ENCODE measurements at regions not wholly inside any gene's neighbourhood (a gene's known extent, or its start where the extent isn't known, plus 50 kb on each side); places are given as distances from the start of the nearest gene placed in this dataset.
"Not testable (repeated sequence)": the region's sequence is repeated elsewhere in the genome, so short reads cannot be mapped to it uniquely, and the experiment has no call there.

DNA sequence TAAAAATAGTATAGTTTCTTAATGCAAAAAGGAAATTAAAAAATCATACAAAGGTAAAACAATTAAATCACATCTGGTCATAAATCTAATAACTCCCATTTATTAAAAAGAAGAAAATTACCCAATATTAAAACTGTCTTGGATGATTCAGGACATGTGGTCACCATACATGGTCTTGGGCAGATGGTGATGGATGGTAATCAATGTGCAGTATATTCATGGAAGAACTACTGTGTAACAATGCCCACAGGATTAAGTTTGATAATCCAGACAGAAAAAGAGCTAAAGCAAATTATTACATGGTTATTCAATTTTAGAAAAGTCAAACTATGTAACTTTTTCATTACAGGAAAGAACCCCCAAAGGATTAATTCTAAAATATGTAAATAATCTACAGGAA, 480.6 kb downstream of the QKI start:
- DNase-seq = no peak

GRCh38 chr6:163893609-163894189, 479.2 kb downstream of the QKI start:
- DNase-seq = no peak

DNA sequence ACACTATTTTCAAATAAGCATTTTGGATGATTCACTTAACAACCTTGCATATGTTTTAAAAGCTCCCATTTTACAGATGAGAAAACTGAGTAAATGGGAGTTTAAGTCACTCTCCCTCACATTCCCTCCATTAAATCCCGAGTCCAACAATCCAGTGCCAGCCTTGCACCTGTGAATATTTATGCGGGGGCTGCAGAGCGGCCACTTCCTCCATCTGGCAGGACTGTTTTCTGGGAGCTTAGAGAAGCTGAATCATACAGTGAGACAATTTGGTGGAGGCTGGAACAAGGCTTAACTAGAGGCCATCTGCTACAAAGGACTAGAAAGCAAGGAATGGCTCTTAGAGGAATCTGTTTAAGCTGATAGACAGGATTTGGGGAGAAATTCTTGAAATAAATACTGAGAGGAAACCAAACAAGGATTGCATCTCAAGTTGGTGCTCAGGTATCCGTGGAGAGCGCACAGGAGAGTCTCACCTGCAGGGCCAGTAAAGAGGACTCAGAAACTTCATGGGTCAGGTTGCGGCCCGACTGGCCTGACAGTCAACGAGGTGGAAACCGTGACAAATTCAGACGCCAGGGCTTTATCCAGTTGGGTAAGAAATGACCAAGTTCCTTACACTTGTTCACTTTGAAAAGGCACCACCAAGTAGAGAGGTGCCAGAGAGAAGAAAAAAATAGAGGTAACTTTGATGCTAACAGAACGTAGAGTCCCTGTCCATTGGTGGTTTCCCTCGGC, 478.5 kb downstream of the QKI start:
- no peak for DNase-seq

GRCh38 chr6:163889904-163890514, 475.5 kb downstream of the QKI start:
- no peak for DNase-seq

- no peak for DNase-seq
Measured at GRCh38 chr6:163888030-163888819, 473.7 kb downstream of the QKI start.

GRCh38 chr6:163886428-163886827, 471.9 kb downstream of the QKI start:
- DNase-seq = no peak

- no peak for DNase-seq
Measured at GRCh38 chr6:163883984-163884383, 469.5 kb downstream of the QKI start.

DNA sequence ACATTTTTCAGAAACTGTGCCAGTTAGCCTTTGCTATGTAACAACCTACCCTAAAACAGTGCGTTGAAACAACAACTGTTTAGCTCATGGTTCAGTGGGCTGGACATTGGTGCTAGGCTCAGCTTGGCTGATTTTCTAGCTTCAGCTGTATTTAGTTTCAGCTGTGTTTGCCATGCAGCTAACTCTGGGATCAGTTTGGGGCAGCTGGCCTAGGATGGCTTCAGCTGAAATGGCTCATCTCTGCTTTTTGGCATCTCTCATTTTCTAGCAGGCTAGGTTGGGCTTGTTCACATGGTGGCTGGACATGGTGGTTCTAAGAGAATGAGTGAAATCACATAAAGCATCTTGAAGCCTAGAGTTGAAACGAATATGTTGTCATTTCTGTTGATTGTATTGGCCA, 464.2 kb downstream of the QKI start:
- DNase-seq = no peak

DNA sequence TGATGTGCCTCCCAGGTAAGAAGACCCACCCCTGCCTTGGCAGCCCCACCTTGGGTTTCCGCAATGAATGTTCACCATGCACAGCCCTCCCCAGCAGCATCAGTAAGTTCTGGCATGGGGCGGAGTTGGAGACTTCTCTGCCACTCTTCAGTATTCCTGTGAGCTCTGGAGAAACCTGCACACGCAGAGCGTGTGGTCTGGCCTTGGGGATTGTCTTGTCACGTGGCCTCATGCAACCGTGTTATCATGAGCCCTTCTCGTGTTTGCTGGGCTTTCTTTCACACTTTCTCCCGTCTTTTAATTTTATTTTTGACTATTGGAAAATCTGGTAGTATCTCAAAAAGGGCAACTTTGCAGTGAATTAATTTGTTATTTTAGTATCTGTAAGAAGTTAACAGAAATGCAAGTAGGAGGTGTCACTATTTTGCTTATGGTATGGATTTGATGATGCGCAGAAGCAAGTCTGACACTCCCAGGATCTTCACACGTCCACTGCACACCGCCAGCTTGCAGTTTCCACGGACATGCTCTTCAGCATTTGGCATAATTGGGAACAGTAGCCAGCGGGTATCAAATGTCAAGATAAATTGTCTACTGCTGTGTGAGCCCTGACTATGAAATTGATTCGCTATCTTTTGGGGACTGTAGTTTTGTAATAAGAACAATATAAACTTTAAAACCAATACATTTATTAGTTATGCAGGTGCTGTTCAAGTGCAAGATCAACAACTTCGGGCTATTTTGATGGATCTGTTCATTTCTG, 463.5 kb downstream of the QKI start:
- no peak for DNase-seq

- DNase-seq = no peak
Measured at GRCh38 chr6:163876391-163876790, 461.9 kb downstream of the QKI start.

GRCh38 chr6:163874784-163875183, 460.3 kb downstream of the QKI start:
- DNase-seq = no peak

GRCh38 chr6:163872335-163872734, 457.8 kb downstream of the QKI start:
- DNase-seq = no peak

DNA sequence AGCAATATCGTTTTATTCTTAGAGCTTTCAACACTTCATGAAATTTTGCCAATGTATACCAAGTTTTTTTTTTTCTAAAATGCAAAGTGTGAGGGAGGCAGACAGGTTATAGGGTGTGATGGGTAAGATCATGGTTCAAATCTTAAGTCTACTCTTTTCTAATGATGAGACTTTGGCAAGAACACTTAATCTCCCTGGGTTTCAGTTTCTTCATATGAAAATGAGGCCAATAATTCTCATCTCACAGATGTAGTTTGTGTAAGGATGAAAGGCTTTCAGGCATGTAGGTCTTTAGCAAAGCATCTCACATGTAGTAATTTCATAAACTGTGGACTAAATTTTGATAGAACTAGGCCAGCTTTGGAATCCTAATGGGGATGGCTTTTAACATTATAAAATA, 457.1 kb downstream of the QKI start:
- DNase-seq = no peak

DNA sequence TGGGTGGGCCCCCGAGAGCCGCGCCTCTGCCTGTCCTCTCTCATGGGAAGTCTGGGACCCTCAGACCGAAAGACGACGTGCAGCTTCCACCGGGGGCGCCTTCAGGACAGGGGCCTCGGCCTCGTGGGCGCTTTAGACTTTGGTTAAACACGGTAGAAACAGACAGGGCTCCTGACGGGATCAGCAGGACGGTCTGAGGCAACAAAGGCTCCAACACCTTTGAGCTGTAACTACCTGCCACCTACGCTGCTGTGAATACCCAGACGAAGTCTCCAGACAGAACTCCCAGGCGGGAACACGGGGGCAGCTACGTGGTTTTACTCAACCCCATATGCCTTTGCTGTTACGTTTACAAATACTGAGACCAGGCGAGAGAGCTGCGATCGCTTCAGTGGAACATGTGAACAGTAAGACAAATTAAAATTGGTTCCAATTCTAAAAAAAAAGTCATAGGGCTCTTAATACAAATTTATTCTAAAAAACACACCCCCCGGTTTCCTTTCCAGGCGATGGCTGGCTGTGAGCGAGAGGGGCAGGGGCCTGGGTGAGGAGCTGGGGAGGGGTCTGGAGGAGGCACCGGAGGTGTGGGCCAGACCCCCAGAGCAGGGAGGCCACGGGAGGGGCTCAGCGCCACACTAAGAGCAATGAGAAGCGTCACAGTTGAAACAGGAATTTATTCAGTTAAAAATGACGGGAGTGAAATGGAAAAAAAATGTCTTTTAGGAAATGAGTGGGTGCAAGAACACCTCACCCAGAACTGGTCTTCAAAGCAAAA, 453.2 kb downstream of the QKI start:
- no peak for DNase-seq

DNA sequence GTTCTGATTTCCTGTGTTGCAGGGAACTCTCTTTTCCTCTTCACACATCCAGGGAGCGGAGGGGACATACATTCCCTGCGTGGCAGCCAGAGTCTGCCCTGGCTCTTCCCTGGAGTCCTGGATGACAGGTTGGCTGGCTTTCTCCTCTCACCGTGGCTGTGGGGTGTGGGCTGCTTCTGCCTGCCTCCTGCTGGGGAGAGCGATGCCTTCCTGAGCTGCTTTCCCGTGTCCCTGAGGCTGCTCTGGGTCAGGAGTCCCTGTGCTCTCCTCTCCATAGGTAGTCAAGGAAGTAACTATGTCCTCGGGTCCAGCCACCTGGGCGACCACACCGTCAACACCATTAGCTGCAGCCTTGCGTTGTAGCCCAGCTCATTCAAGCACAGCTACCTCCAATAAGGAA, 451.7 kb downstream of the QKI start:
- DNase-seq = no peak

DNA sequence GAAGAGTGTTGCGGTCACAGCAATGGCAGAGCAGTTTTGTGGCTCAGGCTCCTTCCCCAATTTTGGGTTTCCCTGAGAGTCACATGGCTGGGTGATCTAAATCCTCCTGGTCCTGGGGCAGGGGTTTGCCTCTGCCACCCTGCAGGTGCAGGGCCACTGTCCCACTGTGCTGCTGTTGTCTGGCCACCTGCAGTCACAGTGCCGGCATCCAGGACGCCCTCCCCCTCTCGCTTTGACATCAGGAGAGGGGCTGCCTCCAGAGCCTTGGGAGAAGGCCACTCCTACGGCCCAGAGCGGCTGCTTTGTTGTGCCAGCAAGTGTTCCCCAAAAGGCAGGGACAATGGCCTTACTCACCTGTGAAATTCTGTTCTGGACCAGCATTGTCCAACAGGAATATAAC, 449.0 kb downstream of the QKI start:
- no peak for DNase-seq

DNA sequence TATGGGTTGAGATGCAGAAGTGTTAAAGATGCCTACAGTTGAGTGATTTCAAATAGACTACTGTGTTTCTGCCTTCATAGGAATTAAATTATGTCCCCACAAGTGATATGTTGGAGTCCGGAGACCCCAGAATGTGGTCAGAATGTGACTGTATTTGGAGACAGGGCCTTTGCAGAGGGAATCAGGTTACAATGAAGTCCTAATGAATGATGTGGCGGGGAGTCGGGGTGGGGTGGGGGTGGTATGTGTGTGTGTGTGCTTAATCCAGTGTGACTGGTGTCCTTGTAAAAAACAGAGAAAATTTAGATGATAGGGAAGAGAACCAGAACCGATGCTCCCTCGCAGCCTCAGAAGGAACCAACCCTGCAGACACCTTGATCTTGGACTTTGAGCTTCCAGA, 448.2 kb downstream of the QKI start:
- no peak for DNase-seq

- peak in 1 of 51 donors; percentile 24 for DNase-seq
Measured at GRCh38 chr6:163861627-163862026, 447.1 kb downstream of the QKI start.

DNA sequence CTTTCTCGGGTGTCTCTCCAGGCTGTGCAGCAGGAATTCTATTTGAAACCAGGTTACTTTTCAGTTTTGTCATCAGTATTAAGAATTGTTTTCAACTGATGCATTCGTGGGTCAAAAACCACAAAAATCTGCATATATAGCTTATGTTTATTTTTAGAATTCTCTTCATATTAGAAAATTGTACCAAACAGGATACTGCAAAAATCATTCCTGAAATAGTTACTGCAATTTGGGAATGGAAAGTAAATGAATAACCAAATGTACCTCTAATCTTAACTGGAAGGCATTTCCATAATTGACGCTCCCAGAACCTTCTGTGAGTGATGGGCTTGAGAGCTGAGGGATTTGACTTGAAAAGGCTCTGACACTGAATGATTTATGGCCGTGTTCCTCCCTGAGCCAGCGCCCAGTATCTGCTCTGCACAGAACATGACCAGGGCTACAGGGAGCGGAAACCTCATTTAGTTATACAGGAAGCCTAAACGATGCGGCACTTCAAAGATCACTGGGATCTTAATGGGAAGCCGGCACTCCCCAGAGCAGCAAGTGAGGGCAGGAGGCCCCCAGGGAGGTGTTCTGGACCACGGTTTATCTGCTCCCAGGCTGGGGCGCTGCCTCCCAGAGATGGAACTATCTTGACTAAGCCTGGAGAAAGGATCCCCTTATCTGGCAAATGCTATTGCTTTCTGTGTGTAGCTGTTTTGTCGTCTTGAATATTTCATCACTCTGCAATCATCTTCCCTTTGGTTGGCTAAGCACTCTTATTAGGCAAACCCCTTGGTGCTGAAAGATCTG, 446.0 kb downstream of the QKI start:
- DNase-seq = no peak

GRCh38 chr6:163858870-163859269, 444.4 kb downstream of the QKI start:
- DNase-seq = not testable (repeated sequence)

Measured in hypothalamus (tissue), 51 donors.